Esophagus muscularis mucosa (tissue), 4 donors: ENCODE measurements at regions not wholly inside any gene's neighbourhood (a gene's known extent, or its start where the extent isn't known, plus 50 kb on each side); places are given as distances from the start of the nearest gene placed in this dataset.

ENCODE experiments used
- DNase-seq: peaks from one replicate; pipeline ENCODE4 v3.0.0-alpha.2; 2017; ENCODE audit errors: extremely low spot score
- H3K27ac ChIP-seq, 4 donors: fragments of 200-600 bp; sonication (generic); replicated peaks in 1 of 4; 1 replicate in 3 of 4; 2 replicates in 1 of 4; pipeline ENCODE4 v1.5.1; 2016 to 2019; ENCODE audit warnings: mild to moderate bottlenecking in 1 of 4
- H3K27me3 ChIP-seq, 4 donors: fragments of 200-600 bp; sonication (generic); one replicate each; pipeline versions ENCODE4 v1.5.1 to v1.6.0; 2016 to 2019
- H3K36me3 ChIP-seq, 4 donors: fragments of 200-600 bp; sonication (generic); one replicate each; pipeline ENCODE4 v1.5.1; 2016 to 2019
- H3K4me1 ChIP-seq, 4 donors: fragments of 200-600 bp; sonication (generic); one replicate each; pipeline ENCODE4 v1.5.1; 2016 to 2019
- H3K4me3 ChIP-seq, 4 donors: fragments of 200-600 bp; sonication (generic); 1 replicate in 2 of 4; 2 replicates in 2 of 4; pipeline ENCODE4 v1.5.1; 2016 to 2019; ENCODE audit warnings: mild to moderate bottlenecking in 4 of 4, moderate library complexity in 1 of 4
- H3K9me3 ChIP-seq, 4 donors: fragments of 200-600 bp; sonication (generic); 1 replicate in 3 of 4; 2 replicates in 1 of 4; pipeline ENCODE4 v1.5.1; 2016 to 2019
- EP300 ChIP-seq: sonication (generic); formaldehyde crosslinking; IDR thresholded peaks from one replicate; pipeline ENCODE4 v1.6.1; 2017; ENCODE audit warnings: antibody characterized with exemption
- POLR2A ChIP-seq: fragments of 450-650 bp; IDR thresholded peaks from one replicate; pipeline ENCODE4 v1.6.1; 2017; ENCODE audit warnings: antibody characterized with exemption, moderate library complexity, mild to moderate bottlenecking, low read depth
- POLR2AphosphoS5 ChIP-seq, 2 donors: sonication (generic); formaldehyde crosslinking; IDR thresholded peaks; one replicate each; pipeline ENCODE4 v1.6.1; 2017; ENCODE audit warnings: antibody characterized with exemption in 2 of 2
- WGBS: methylation state at CpG from one replicate; pipeline ENCODE4 v1.1.5; 2018; 5-methylcytosine and 5-hydroxymethylcytosine counted together
- intact Hi-C: fragments of 100-400 bp; cut with DNase I; formaldehyde crosslinking; loops from one replicate; pipeline ENCODE4 v1.15.1; 2023
- TF ChIP-seq, protein P1 (sequence below), 3 experiments: fragments of 200-600 bp in 2 of 3; fragments of 450-650 bp in 1 of 3; sonication (generic) in 2 of 3; IDR thresholded peaks; one replicate each; pipeline ENCODE4 v1.5.1; 2017 to 2019; ENCODE audit warnings: antibody characterized with exemption in 3 of 3, mild to moderate bottlenecking in 2 of 3, moderate library complexity in 1 of 3

DNA sequence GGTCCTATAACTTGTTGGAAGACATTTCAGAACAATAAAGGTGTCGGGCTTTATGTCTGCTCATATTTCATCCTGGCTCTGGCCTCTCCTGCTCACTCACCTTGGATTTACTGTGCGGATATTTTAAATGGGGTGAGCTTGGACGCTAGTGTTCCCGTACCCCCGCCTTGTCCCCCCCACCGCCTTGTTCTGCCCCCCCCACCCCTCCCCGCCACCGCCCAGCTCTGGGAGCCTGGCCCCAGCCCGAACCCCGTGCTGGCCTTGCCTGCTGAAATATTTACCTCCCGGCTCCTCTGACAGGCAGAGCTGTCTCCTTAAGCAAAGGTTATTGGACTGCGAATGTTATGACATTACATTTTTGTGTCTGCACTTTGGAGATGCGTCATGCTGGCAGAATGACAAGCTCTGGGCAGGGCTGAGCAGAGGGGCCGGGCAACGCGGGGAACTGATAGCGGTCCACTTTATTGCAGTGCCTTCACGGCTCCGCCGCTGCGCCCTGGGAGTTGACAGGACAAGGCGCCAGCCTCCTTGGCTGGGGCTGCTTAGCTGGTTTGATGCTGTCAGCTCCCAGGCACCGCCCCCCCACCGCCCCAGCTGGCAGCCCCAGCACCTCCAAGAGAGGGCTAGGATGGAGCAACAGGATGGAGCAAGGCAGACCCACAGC, 222.5 kb upstream of the GSE1 start:
- TF ChIP-seq POLR2AphosphoS5 (IDR thresholded peaks at IDR 0.05) (peak; percentile 64), EP300 (no peak), POLR2A (no peak)
- TF ChIP-seq, protein P1, sequence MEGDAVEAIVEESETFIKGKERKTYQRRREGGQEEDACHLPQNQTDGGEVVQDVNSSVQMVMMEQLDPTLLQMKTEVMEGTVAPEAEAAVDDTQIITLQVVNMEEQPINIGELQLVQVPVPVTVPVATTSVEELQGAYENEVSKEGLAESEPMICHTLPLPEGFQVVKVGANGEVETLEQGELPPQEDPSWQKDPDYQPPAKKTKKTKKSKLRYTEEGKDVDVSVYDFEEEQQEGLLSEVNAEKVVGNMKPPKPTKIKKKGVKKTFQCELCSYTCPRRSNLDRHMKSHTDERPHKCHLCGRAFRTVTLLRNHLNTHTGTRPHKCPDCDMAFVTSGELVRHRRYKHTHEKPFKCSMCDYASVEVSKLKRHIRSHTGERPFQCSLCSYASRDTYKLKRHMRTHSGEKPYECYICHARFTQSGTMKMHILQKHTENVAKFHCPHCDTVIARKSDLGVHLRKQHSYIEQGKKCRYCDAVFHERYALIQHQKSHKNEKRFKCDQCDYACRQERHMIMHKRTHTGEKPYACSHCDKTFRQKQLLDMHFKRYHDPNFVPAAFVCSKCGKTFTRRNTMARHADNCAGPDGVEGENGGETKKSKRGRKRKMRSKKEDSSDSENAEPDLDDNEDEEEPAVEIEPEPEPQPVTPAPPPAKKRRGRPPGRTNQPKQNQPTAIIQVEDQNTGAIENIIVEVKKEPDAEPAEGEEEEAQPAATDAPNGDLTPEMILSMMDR (IDR thresholded peaks at IDR 0.05): no peak
- DNase-seq: peak; percentile 97
- Histone ChIP-seq H3K4me3 (peak overlapping the region in 2 of 4 donors; percentile 11 to 12), H3K27ac (peak overlapping the region; percentile 76 to 84 (median 80)), H3K27me3 (no peaks in the 10 kb centered on the region), H3K9me3 (no peaks in the 10 kb centered on the region), H3K4me1 (peaks cover 35 to 62% (median 56%) of the 10 kb centered on the region in 4 donors), H3K36me3 (no peaks in the 10 kb centered on the region)
- 57% methylated on average over 14 of the region's 24 CpGs for WGBS
- intact Hi-C loops: no loop called here

DNA sequence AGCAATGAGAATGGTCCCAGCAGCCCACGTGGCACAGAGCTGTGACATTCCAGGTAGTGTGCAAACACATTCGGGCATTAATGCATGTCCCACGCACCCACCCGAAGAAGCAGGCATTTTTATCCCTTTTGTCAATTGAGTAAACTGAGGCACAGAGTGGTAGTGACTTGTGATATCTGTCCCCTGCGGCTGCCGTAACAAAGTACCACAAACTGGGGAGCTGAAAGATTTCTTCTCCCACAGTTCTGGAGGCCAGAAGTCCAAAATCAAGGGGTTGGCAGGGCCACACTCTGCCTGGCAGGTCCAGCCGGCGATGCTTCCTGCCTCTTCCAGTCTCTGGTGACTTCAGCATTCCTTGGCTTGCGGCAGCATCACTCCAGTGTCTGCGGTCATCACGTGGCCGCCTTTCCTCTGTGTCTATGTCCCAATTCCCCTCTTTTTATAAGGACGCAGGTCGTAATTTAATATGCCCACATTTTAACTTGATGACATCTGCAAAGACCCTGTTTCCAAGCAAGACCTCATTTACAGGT, 221.9 kb upstream of the GSE1 start:
- 84% methylated on average over 14 of the region's 14 CpGs for WGBS
- H3K4me1 ChIP-seq: peaks cover 41 to 64% (median 59%) of the 10 kb centered on the region in 4 donors
- TF ChIP-seq POLR2A: no peak
- no peak for TF ChIP-seq POLR2AphosphoS5 (IDR thresholded peaks at IDR 0.05)
- TF ChIP-seq, protein P1 (IDR thresholded peaks at IDR 0.05): no peak
- peak overlapping the region in 2 of 4 donors; percentile 11 to 12 for H3K4me3 ChIP-seq
- peak overlapping the region; percentile 76 to 84 (median 80) for H3K27ac ChIP-seq
- intact Hi-C loops: no loop called here
- no peak for DNase-seq
- H3K27me3 ChIP-seq: no peaks in the 10 kb centered on the region
- H3K9me3 ChIP-seq: no peaks in the 10 kb centered on the region
- no peaks in the 10 kb centered on the region for H3K36me3 ChIP-seq

DNA sequence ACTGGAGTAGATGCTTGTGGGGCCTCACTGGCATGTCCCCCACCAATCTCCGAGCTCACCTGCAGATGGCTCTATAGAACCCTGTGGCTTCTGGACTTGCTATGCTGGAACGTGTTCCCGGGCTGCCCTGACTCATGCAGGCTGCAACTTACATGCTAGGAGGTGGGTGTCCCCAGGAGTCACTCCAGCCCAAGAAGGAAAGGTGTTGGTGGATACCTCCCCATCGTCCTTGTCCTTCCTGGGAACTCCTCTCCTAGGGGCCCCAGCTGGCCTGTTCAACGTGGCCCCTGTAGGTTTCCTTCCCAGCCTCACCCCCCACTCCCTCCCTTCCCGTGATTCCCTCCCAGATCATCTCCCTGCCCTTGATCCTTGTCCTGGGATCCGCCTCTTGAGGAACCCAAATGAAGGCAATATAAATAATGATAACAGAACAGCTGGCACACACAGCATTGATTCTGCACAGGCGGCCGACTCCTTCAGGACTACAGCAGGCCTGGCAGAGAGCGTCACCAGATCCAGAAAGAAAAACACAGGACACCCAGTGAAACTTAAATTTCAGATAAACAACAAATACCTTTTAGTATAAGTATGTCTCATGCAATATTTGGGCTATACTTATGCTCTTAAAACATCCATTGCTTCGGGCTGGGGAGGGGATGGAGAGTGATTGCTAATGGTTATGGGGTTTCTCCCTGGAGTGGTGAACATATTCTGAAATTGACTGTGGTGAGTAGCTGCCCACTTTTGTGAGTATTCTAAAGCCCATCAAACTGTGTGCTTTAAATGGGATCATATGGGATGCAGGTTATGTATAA, 221.1 kb upstream of the GSE1 start:
- H3K4me3 ChIP-seq: no peak overlapping the region
- 88% methylated on average over 8 of the region's 11 CpGs for WGBS
- TF ChIP-seq POLR2A (no peak), POLR2AphosphoS5 (IDR thresholded peaks at IDR 0.05) (no peak), EP300 (no peak)
- TF ChIP-seq, protein P1 (IDR thresholded peaks at IDR 0.05): no peak
- no peak for DNase-seq
- peak overlapping the region; percentile 76 to 84 (median 80) for H3K27ac ChIP-seq
- H3K36me3 ChIP-seq: no peaks in the 10 kb centered on the region
- H3K27me3 ChIP-seq: no peaks in the 10 kb centered on the region
- intact Hi-C loops: no loop called here
- H3K9me3 ChIP-seq: no peaks in the 10 kb centered on the region
- peaks cover 46 to 72% (median 66%) of the 10 kb centered on the region in 4 donors for H3K4me1 ChIP-seq

DNA sequence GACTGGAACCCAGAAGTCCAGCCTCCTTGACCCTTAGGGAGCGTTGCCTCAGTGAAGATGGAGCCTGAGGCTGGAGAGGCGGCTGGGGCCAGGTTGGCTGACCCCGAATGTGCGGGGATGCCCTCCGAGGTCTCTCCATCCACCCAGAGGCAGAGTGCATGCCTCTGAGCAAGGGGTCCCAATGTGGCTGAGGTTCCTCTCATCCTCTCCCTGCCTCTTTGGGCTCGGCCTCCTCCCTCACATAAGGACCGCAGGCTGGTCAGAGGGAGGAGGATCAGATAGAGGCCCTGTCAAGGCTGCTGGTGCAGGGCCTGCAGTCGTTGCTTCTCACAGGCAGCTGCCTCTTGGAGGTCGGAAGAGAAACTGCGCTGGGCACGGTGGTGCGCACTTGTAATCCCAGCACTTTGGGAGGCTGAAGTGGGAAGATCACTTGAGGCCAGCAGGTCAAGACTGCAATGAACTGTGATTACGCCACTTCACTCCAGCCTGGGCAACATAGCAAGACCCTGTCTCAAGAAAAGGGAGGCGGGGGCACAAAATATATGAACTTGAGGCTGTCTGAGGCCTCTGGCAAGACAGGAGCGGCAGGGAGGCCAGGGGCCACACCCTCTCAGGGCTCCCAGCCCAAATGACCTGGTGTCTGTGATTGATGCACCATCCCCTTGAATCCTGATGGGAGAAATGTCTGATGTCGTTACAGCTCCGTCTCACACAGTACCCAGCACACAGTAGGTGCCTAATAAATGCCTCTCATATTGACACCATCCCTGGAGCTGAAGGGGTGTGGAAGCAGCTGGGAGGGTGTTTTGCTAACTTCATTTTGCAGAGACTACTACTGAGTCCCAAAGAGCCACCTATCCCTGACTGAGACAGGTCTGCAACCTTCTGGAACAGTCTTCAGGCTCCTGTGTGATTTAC, 220.1 kb upstream of the GSE1 start:
- H3K9me3 ChIP-seq: no peaks in the 10 kb centered on the region
- peak overlapping the region; percentile 71 to 88 (median 78) for H3K27ac ChIP-seq
- H3K4me1 ChIP-seq: peaks cover 46 to 78% (median 70%) of the 10 kb centered on the region in 4 donors
- H3K27me3 ChIP-seq: no peaks in the 10 kb centered on the region
- 95% methylated on average over 15 of the region's 17 CpGs for WGBS
- no peaks in the 10 kb centered on the region for H3K36me3 ChIP-seq
- intact Hi-C loops: no loop called here
- no peak overlapping the region for H3K4me3 ChIP-seq
- DNase-seq: no peak
- TF ChIP-seq EP300: no peak
- TF ChIP-seq, protein P1 (IDR thresholded peaks at IDR 0.05): no peak
- no peak for TF ChIP-seq POLR2AphosphoS5 (IDR thresholded peaks at IDR 0.05)
- no peak for TF ChIP-seq POLR2A
